Tibial nerve (tissue), 4 donors: ENCODE measurements at regions not wholly inside any gene's neighbourhood (a gene's known extent, or its start where the extent isn't known, plus 50 kb on each side); places are given as distances from the start of the nearest gene placed in this dataset.

Experiments used
- DNase-seq, 2 donors: peaks; one replicate each; pipeline ENCODE4 v3.0.0-alpha.2; 2019; ENCODE audit warnings: low spot score in 2 of 2
- H3K27ac ChIP-seq, 4 donors: fragments of 200-600 bp; sonication (generic) in 3 of 4; one replicate each; pipeline ENCODE4 v1.5.1; 2017 to 2019; ENCODE audit warnings: mild to moderate bottlenecking in 1 of 4
- H3K27me3 ChIP-seq, 2 donors: fragments of 200-600 bp; sonication (generic) in 1 of 2; one replicate each; pipeline versions ENCODE4 v1.5.1 to v1.6.0; 2017 to 2019
- H3K36me3 ChIP-seq, 3 donors: fragments of 200-600 bp; sonication (generic); one replicate each; pipeline ENCODE4 v1.5.1; 2018 to 2019
- H3K4me1 ChIP-seq, 4 donors: fragments of 200-600 bp; sonication (generic) in 3 of 4; one replicate each; pipeline ENCODE4 v1.5.1; 2017 to 2019
- H3K4me3 ChIP-seq, 4 donors: fragments of 200-600 bp; sonication (generic) in 3 of 4; one replicate each; pipeline ENCODE4 v1.5.1; 2017 to 2019; ENCODE audit warnings: mild to moderate bottlenecking in 1 of 4, moderate library complexity in 1 of 4
- H3K9me3 ChIP-seq, 4 donors: fragments of 200-600 bp; sonication (generic) in 3 of 4; one replicate each; pipeline ENCODE4 v1.5.1; 2017 to 2019
- CTCF ChIP-seq, 5 experiments: fragments of 200-600 bp in 3 of 5; fragments of 450-650 bp in 2 of 5; sonication (generic) in 3 of 5; IDR thresholded peaks; one replicate each; pipeline ENCODE4 v1.5.1; 2016 to 2019; ENCODE audit warnings: antibody characterized with exemption in 5 of 5, mild to moderate bottlenecking in 3 of 5, moderate library complexity in 2 of 5
- EP300 ChIP-seq, 2 donors: sonication (generic); formaldehyde crosslinking; IDR thresholded peaks; one replicate each; pipeline ENCODE4 v1.6.1; 2017; ENCODE audit warnings: antibody characterized with exemption in 2 of 2, mild to moderate bottlenecking in 1 of 2
- POLR2A ChIP-seq, 2 donors: fragments of 450-650 bp; IDR thresholded peaks; one replicate each; pipeline ENCODE4 v1.6.1; 2017; ENCODE audit warnings: antibody characterized with exemption in 2 of 2, mild to moderate bottlenecking in 2 of 2, moderate library complexity in 2 of 2
- WGBS, 2 donors: methylation state at CpG; one replicate each; pipeline ENCODE4 v1.1.5; 2018; 5-methylcytosine and 5-hydroxymethylcytosine counted together

- Histone ChIP-seq H3K27me3 (no peaks in the 10 kb centered on the region), H3K27ac (no peak overlapping the region), H3K9me3 (peaks cover 0 to 7% (median 0%) of the 10 kb centered on the region in 4 donors), H3K4me1 (no peaks in the 10 kb centered on the region), H3K36me3 (no peaks in the 10 kb centered on the region), H3K4me3 (no peak overlapping the region)
- WGBS, 2 donors, result 67 to 69% methylated on average over 3 of the region's 3 CpGs
- TF ChIP-seq EP300 (IDR thresholded peaks at IDR 0.05), result no peak
- no peak for TF ChIP-seq CTCF (IDR thresholded peaks at IDR 0.05)
- TF ChIP-seq POLR2A (IDR thresholded peaks at IDR 0.05), result no peak
- no peak for DNase-seq
Measured at GRCh38 chr7:124219681-124220080, 186.8 kb upstream of the TMEM229A start.

- H3K27me3 ChIP-seq, result no peaks in the 10 kb centered on the region
- TF ChIP-seq EP300 (IDR thresholded peaks at IDR 0.05) (no peak), POLR2A (IDR thresholded peaks at IDR 0.05) (no peak), CTCF (IDR thresholded peaks at IDR 0.05) (no peak)
- no peak overlapping the region for H3K4me3 ChIP-seq
- no peaks in the 10 kb centered on the region for H3K36me3 ChIP-seq
- 63 to 65% methylated on average over 2 of the region's 2 CpGs for WGBS, 2 donors
- H3K9me3 ChIP-seq, result no peaks in the 10 kb centered on the region
- no peaks in the 10 kb centered on the region for H3K4me1 ChIP-seq
- no peak for DNase-seq
- H3K27ac ChIP-seq, result no peak overlapping the region
Measured at GRCh38 chr7:124208642-124209041, 175.8 kb upstream of the TMEM229A start.

GRCh38 chr7:124208173-124208572 is 175.3 kb upstream of the TMEM229A start:
- Histone ChIP-seq H3K27ac (no peak overlapping the region), H3K4me1 (no peaks in the 10 kb centered on the region), H3K9me3 (no peaks in the 10 kb centered on the region), H3K36me3 (no peaks in the 10 kb centered on the region), H3K27me3 (no peaks in the 10 kb centered on the region), H3K4me3 (no peak overlapping the region)
- TF ChIP-seq EP300 (IDR thresholded peaks at IDR 0.05), result no peak
- no peak for TF ChIP-seq POLR2A (IDR thresholded peaks at IDR 0.05)
- TF ChIP-seq CTCF (IDR thresholded peaks at IDR 0.05), result no peak
- WGBS, 2 donors, result 62 to 66% methylated on average over 2 of the region's 2 CpGs
- no peak for DNase-seq

GRCh38 chr7:124205526-124205925 is 172.7 kb upstream of the TMEM229A start:
- H3K4me3 ChIP-seq, result no peak overlapping the region
- H3K27me3 ChIP-seq, result no peaks in the 10 kb centered on the region
- no peak overlapping the region for H3K27ac ChIP-seq
- WGBS, 2 donors, result 74 to 84% methylated on average over 1 of the region's 1 CpG
- H3K4me1 ChIP-seq, result no peaks in the 10 kb centered on the region
- TF ChIP-seq CTCF (IDR thresholded peaks at IDR 0.05) (no peak), EP300 (IDR thresholded peaks at IDR 0.05) (no peak), POLR2A (IDR thresholded peaks at IDR 0.05) (no peak)
- H3K36me3 ChIP-seq, result no peaks in the 10 kb centered on the region
- DNase-seq, result no peak
- no peaks in the 10 kb centered on the region for H3K9me3 ChIP-seq

- DNase-seq, result no peak
- Histone ChIP-seq H3K9me3 (no peaks in the 10 kb centered on the region), H3K4me3 (no peak overlapping the region), H3K36me3 (no peaks in the 10 kb centered on the region), H3K27ac (no peak overlapping the region), H3K4me1 (no peaks in the 10 kb centered on the region), H3K27me3 (no peaks in the 10 kb centered on the region)
- WGBS, 2 donors, result 100% methylated on average over 1 of the region's 1 CpG
- TF ChIP-seq CTCF (IDR thresholded peaks at IDR 0.05), result no peak
- no peak for TF ChIP-seq EP300 (IDR thresholded peaks at IDR 0.05)
- TF ChIP-seq POLR2A (IDR thresholded peaks at IDR 0.05), result no peak
Measured at GRCh38 chr7:124202546-124202945, 169.7 kb upstream of the TMEM229A start.
